ENCODE measurements at regions not wholly inside any gene's neighbourhood (a gene's known extent, or its start where the extent isn't known, plus 50 kb on each side); places are given as distances from the start of the nearest gene placed in this dataset.

DNA sequence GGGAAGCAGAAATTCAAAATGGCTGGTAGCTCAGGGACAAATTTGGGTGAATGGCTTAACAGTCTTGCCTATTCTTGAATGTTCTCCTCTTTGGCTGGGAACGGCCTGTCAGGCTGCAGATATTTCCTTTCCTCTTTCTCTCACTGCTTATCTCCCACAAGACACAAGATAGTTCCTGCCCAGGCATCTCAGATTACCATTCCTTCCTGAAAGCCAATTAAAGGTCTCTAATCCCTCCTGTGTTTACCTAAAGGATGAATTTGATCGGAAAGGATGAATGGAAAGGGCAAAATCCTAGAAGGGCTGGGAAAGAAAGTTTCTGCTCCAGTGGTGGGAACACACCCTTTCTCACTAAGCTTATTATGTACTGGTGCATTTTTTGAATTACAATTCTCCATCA, 95.9 kb upstream of the JAG1 start:
- Histone ChIP-seq H3K27ac (no peak overlapping the region), H3K4me3 (no peak overlapping the region)

- Histone ChIP-seq H3K27ac (no peak overlapping the region), H3K4me3 (no peak overlapping the region)
Measured at GRCh38 chr20:10770753-10771152, 97.0 kb upstream of the JAG1 start.

DNA sequence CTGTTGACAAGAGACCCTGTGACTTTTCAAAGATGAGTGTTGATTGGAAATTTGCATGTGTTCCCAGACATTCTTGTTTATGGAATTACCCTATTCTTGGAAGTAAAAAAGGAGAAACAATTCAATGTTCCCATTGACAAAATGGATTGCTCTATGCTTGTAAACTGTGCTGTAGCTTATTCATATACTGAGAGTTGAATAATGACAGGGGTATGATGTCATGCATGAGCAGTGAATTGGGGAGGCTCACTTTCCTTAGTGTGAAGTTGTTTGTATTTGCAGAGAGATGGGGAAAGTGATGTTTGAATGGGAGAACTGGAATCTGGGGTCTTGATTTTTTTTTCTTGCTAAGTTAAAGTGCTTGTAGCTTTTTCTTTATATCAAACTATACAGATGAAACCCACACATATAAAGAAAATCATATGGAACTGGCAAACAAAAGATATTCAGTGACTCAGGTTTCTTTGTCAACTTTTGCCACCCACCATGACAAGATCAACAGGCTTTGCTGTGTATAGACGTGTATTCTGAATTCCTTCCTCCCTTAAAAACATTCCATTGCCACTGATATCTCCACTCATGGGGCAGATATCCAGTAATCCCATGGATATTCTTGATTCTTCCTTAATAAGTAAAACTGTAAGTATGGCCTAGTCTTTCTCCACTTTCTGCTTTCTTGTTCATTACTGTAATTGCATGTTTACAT, 97.8 kb upstream of the JAG1 start:
- Histone ChIP-seq H3K27ac (no peak overlapping the region), H3K4me3 (no peak overlapping the region)

DNA sequence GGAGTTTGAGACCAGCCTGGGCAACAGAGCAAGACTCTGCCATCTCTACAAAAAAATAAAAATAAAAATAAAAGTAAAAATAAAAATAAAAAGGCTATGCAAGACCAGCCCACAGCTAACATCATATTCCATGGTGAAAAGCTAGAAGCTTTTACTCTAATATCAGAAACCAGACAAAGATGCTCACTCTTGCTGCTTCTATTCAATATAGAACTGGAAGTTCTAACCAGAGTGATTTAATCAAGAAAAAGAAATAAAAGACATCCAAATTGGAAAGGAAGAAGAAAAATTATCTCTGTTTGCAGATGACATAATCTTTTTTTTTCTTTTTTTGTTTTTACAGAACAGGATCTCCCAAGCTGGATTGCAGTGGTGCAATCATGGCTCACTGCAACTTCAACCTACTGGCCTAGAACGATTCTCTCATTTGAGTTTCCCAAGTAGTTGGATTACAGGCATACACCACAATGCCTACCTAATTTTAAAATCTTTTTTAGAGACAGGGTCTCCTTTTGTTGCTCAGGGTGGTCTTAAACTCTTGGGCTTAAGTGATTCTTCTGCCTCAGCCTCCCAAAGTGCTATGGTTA, 100.7 kb upstream of the JAG1 start:
- Histone ChIP-seq H3K4me3 (no peak overlapping the region), H3K27ac (no peak overlapping the region)

- Histone ChIP-seq H3K27ac (no peak overlapping the region), H3K4me3 (no peak overlapping the region)
Measured at GRCh38 chr20:10777710-10778109, 103.9 kb upstream of the JAG1 start.

DNA sequence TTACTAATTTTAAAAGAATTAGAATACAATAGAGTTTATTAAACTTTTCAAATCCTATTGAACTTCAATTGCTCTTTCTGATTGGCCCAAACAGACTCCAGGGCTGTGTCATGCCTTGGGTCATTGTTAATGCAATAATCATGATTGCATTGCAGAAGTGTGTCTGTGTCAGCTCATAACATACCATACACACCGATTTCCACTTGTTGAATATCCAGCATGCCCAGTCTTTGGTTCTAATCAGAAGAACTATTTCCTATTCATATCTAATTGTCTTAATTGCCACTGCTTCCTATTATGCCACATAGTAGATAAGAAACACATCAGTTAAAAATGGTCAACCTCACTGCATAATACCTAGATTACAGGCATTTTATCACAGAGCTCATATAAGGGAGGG, 106.1 kb upstream of the JAG1 start:
- H3K4me3 ChIP-seq, result no peak overlapping the region
- no peak overlapping the region for H3K27ac ChIP-seq

- no peak overlapping the region for H3K4me3 ChIP-seq
- H3K27ac ChIP-seq, result no peak overlapping the region
Measured at GRCh38 chr20:10780901-10781300, 107.1 kb upstream of the JAG1 start.

GRCh38 chr20:10781526-10781925, 107.7 kb upstream of the JAG1 start:
- no peak overlapping the region for H3K4me3 ChIP-seq

GRCh38 chr20:10783707-10784553, 110.1 kb upstream of the JAG1 start:
- H3K27ac ChIP-seq, result peak overlapping the region in 4 of 21 experiments; percentile 7 to 55 (median 22)
- no peak overlapping the region for H3K4me3 ChIP-seq

More at GRCh38 chr20:10781526-10781925, 107.7 kb upstream of the JAG1 start:
- no peak overlapping the region for H3K27ac ChIP-seq

DNA sequence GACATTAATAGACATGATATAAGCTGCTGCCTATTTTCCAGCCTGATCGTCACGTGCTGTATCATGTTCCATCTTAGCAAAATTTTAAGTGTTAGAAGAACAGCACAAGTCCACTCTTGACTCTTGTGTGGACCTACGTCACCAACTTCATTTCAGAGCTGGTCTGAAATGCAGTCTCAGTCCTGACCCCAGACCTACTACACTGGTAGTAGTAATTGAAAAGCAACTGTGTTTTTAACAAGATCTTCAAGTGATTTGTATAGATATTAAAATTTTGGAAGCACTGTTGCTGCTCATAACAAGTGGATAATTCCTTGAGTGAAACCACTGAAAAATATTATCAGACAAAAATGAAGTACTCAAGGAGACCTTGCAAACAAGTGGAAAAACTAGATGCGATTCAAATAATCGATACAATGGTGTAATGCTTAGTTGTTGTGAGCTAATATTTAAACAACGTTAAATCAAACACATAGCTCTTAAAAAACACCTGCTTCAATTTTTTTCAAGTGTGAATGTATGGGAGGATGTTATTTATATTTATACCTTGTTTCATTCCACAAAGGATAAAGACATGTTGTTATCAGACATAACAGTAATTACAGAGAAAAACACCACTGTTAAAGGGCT, 110.9 kb upstream of the JAG1 start:
- peak overlapping the region in 2 of 21 experiments; percentile 26 to 55 for H3K27ac ChIP-seq
- no peak overlapping the region for H3K4me3 ChIP-seq

GRCh38 chr20:10786678-10787077, 112.9 kb upstream of the JAG1 start:
- Histone ChIP-seq H3K27ac (no peak overlapping the region), H3K4me3 (no peak overlapping the region)

GRCh38 chr20:10788055-10788454, 114.3 kb upstream of the JAG1 start:
- Histone ChIP-seq H3K27ac (no peak overlapping the region), H3K4me3 (no peak overlapping the region)

GRCh38 chr20:10788877-10789276, 115.1 kb upstream of the JAG1 start:
- H3K4me3 ChIP-seq, result no peak overlapping the region

GRCh38 chr20:10789386-10789785, 115.6 kb upstream of the JAG1 start:
- no peak overlapping the region for H3K27ac ChIP-seq
- no peak overlapping the region for H3K4me3 ChIP-seq

More at GRCh38 chr20:10788877-10789276, 115.1 kb upstream of the JAG1 start:
- no peak overlapping the region for H3K27ac ChIP-seq

DNA sequence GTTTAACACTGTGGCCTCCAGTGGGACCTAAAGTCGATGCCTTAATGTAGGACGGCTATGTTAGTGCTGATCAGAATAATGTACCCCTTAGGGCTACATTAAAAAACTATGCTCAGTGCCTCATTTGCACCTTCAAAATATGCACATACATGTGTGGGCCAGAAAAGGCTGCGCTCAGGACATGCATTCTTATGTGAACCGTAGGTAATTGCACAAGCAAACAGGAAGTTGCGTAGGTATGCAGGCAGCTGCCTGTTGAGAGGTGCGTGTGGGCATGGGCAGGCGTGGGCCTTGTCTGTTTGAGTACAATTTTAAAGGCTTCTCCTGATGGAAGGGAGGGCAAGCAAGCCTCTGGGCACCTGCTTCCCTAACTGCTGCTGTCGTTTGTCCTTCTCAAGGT, 116.2 kb upstream of the JAG1 start:
- H3K4me3 ChIP-seq, result no peak overlapping the region
- H3K27ac ChIP-seq, result peak overlapping the region in 4 of 21 experiments; percentile 13 to 52 (median 29)

GRCh38 chr20:10792291-10792690, 118.5 kb upstream of the JAG1 start:
- Histone ChIP-seq H3K27ac (peak overlapping the region in 1 of 21 experiments; percentile 24), H3K4me3 (no peak overlapping the region)

DNA sequence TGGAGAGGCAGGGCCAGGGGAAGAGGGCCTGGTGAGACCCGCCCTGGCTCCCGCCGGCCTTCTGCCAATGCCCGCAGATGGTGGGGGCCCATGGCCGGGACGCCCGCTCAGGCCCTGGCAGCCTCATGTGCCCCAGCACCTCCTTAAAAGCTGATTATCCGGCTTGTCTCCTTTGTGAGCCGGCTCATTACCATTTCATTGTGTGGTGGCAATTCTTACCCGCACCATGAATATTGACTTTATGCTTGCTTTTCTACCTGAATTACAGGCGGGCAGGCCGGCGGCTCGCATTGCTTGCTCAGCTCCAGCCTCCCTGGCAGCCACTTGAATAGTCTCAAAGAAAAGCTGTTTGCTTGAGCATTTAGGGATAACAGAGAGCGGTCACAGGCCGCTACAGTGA, 120.0 kb upstream of the JAG1 start:
- H3K4me3 ChIP-seq, result no peak overlapping the region
- H3K27ac ChIP-seq, result no peak overlapping the region

DNA sequence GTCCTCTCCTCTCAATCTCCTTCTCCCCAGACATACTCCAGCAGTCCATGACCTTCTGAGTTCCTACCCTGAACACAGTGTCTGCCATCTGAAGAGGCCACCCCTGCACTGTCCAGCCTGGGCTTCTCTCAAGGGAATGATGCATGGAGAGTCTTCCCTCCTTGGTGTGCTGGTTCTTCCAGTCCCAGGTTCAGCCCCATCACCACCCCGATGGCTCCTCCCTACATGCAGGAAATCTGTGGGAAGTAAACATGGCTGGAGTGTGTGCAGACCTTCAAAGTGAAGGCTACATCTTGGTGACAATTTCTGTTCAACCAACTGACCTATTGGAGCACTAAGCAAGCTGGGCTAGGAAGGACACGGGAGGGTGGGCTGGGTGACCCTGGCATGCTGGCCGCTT, 121.0 kb upstream of the JAG1 start:
- no peak overlapping the region for H3K27ac ChIP-seq
- no peak overlapping the region for H3K4me3 ChIP-seq

- no peak overlapping the region for H3K27ac ChIP-seq
- no peak overlapping the region for H3K4me3 ChIP-seq
Measured at GRCh38 chr20:10795286-10796026, 121.7 kb upstream of the JAG1 start.

- H3K4me3 ChIP-seq, result no peak overlapping the region
Measured at GRCh38 chr20:10798811-10799210, 125.0 kb upstream of the JAG1 start.

More at GRCh38 chr20:10798811-10799210, 125.0 kb upstream of the JAG1 start:
- H3K27ac ChIP-seq, result no peak overlapping the region

Measured in skin epidermis (tissue), 12 donors.